Left ventricle myocardium superior (tissue), 1 donor: ENCODE measurements at regions not wholly inside any gene's neighbourhood (a gene's known extent, or its start where the extent isn't known, plus 50 kb on each side); places are given as distances from the start of the nearest gene placed in this dataset.
"Not testable (repeated sequence)": the region's sequence is repeated elsewhere in the genome, so short reads cannot be mapped to it uniquely, and the experiment has no call there.

Experiments used
- ATAC-seq: fragments of 200-7000 bp; cut with Tn5 transposase; one replicate; pipeline ENCODE4 v1.9.1; 2020; ENCODE audit warnings: mild to moderate bottlenecking, moderate library complexity
- DNase-seq: peaks from one replicate; pipeline ENCODE4 v3.0.0-alpha.2; 2020
- intact Hi-C: fragments of 100-400 bp; cut with micrococcal nuclease; formaldehyde crosslinking; loops from one replicate; pipeline ENCODE4 v1.11.0; 2022
- donor health status: DM: no; HTN: yes; CAD: no; lungs with severe emphysema.

DNA sequence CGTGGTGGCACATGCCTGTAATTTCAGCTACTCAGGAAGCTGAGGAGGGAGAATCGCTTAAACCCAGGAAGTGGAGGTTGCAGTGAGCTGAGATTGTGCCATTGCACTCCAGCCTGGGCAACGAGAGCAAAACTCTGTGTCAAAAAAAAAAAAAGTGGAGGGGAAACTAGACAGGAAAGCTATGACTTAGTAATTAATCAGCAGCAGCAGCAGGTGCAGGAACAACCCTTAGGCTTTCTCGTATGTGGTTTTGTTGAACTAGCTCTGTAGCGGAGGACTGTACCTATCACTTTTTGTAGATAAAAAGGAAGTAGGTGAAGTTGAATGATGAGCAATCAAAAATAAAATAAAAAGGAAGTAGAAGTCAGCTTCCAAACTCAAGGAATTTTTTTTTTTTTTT lies 76.9 kb upstream of the KMT2C start:
- intact Hi-C loops = no loop called here
- ATAC-seq (no peak), DNase-seq (no peak)

- DNase-seq (no peak), ATAC-seq (no peak)
- intact Hi-C loops = no loop called here
Measured at GRCh38 chr7:152511736-152512135, 75.9 kb upstream of the KMT2C start.

GRCh38 chr7:152508701-152509100 lies 72.9 kb upstream of the KMT2C start:
- no peak for ATAC-seq
- intact Hi-C loops = no loop called here
- DNase-seq = no peak

- intact Hi-C loops = no loop called here
- DNase-seq = no peak
- ATAC-seq = no peak
Measured at GRCh38 chr7:152505606-152506005, 69.8 kb upstream of the KMT2C start.

GRCh38 chr7:152504816-152505215 lies 69.0 kb upstream of the KMT2C start:
- ATAC-seq = no peak
- no peak for DNase-seq
- intact Hi-C loops = no loop called here

GRCh38 chr7:152504367-152504766 lies 68.6 kb upstream of the KMT2C start:
- DNase-seq (no peak), ATAC-seq (no peak)
- intact Hi-C loops = no loop called here

DNA sequence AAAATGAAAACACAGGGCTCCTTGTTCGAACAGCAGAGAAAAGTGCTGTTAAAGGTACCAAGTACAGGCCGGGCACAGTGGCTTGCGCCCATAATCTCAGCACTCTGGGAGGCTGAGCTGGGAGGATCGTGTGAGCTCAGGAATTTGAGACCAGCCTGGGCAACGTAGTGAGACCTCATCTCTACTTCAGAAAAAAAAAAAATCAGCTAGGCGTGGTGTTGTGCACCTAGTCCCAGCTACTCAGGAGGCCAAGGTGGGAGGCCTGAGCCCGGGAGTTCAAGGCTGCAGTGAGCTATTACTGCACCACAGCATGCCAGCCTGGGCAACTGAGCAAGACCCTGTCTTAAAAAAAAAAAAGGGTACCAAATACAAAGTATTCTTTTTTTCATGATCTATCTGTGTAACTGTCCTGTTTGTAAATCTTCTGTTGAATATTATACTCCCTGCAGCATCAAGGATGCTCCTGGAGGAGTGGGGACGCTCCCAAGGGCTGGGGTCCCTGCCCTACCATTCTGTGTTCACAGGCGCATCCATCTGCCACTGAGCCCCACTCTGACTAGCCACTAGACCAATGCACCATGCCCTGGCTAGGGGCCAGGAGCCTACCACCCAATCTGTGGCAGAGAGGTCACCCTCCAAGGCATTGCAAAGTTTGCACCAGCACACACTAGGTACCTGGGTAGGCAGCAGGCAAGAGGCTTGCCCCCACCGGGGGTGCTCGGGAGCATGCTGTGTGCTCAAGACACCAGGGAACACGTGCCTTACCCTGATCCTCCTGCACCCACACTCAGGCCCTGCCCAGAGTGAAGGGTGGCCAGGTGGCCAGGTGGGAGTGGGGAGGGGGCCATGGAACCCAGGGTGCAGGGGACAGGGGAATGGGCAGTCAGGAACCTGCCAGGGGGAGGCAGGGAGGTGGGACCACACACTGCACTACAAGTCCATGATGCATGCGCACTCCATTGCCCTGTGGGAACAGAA lies 67.3 kb upstream of the KMT2C start:
- ATAC-seq (no peak), DNase-seq (no peak)
- intact Hi-C loops = no loop called here

- DNase-seq = no peak
- intact Hi-C loops = no loop called here
- no peak for ATAC-seq
Measured at GRCh38 chr7:152501506-152501905, 65.7 kb upstream of the KMT2C start.

DNA sequence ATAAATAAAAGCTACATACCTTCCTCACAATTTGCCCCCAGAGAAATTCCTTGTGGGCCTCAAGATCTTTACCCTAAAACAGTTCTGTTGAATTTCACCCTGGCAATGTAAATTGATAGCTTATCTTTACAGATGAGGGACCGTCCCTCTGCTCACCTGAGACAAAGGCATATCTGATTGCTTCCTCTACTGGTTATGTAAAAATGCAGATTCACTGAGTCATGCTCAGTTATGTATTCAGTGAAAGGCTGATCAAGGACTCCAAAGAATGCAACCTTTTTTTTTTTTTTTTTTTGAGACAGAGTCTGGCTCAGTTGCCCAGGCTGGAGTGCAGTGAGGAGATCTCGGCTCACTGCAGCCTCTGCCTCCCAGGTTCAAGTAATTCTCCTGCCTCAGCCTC lies 64.2 kb upstream of the KMT2C start:
- intact Hi-C loops, DNase-seq, ATAC-seq: not testable (repeated sequence)

GRCh38 chr7:152495867-152496266 lies 60.1 kb upstream of the KMT2C start:
- no peak for DNase-seq
- intact Hi-C loops = no loop called here
- ATAC-seq = no peak

- ATAC-seq (no peak), DNase-seq (no peak)
- intact Hi-C loops = no loop called here
Measured at GRCh38 chr7:152492952-152493351, 57.1 kb upstream of the KMT2C start.

DNA sequence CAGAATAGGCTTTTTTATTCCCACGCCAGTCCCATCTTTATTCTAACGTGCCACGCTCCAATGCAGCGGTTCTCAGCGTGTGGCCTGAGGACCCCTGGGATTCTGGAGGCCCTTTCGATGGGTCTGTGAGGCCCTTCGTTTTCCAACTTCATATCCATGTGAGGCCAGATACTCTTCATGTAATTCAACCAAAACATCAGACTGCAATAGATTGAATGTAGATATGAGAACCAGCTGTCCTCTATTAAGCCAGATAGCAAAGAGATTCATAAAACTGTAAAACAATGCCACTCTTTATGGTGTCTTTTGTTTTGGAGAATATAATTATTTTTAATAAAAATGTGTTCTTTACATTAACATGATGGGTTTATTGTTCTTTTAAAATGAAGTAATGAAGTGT lies 53.2 kb upstream of the KMT2C start:
- intact Hi-C loops = no loop called here
- ATAC-seq (no peak), DNase-seq (no peak)

DNA sequence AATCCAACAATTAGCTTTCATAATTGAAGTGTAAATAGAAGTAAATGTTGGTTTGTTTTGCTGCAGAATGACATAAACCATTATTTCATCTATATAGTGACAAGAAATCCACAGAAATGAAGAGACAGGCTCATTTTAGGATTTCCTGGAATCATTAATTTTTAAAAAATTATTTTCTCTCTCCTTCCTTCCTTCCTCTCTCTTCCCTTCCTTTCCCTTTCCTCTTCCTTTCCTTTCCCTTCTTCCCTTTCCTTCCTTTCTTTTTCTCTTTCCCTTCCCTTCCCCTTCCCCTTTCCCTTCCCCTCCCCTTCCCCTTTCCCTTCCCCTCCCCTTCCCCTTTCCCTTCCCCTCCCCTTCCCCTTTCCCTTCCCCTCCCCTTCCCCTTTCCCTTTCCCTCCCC lies 51.2 kb upstream of the KMT2C start:
- DNase-seq (no peak), ATAC-seq (no peak)
- intact Hi-C loops = no loop called here

- DNase-seq = no peak
- intact Hi-C loops = no loop called here
- ATAC-seq = no peak
Measured at GRCh38 chr7:152485826-152486225, 50.0 kb upstream of the KMT2C start.
